ENCODE measurements at regions not wholly inside any gene's neighbourhood (a gene's known extent, or its start where the extent isn't known, plus 50 kb on each side); places are given as distances from the start of the nearest gene placed in this dataset.
"Not testable (repeated sequence)": the region's sequence is repeated elsewhere in the genome, so short reads cannot be mapped to it uniquely, and the experiment has no call there.

GRCh38 chr1:53398576-53399365 lies 60.4 kb upstream of the DMRTB1 start:
- no peak for DNase-seq (ENCODE audit: extremely low read depth, low read depth, low spot score)

DNA sequence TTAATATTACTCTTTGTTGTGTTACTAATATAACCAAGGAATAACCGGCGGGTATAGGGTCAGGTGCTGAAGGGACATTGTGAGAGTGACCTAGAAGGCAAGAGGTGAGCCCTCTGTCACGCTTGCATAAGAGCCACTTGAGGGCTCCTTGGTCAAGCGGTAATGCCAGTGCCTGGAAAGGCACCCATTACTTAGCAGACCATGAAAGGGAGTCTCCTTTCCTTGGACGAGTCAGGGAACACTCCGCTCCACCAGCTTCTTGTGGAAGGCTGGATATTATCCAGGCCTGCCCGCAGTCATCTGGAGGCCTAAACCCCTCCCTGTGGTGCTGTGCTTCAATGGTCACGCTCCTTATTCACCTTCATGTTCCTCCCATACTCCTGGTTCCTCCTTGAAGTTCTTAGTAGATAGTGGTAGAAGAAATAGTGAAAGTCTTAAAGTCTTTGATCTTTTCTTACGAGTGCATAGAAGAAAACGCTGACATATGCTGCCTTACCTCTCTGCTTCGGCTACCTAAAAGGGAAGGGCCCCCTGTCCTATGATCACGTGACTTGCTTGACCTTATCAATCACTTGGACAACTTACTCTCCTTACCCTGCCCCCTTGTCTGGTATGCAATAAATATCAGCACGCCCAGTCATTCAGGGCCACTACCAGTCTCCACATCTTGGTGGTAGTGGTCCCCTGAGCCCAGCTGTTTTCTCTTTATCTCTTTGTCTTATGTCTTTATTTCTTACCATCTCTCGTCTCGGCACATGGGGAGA lies 59.6 kb upstream of the DMRTB1 start:
- not testable (repeated sequence) for DNase-seq (ENCODE audit: extremely low read depth, low read depth, low spot score)

GRCh38 chr1:53400761-53401674 lies 58.2 kb upstream of the DMRTB1 start:
- no peak for DNase-seq (ENCODE audit: extremely low read depth, low read depth, low spot score)

DNA sequence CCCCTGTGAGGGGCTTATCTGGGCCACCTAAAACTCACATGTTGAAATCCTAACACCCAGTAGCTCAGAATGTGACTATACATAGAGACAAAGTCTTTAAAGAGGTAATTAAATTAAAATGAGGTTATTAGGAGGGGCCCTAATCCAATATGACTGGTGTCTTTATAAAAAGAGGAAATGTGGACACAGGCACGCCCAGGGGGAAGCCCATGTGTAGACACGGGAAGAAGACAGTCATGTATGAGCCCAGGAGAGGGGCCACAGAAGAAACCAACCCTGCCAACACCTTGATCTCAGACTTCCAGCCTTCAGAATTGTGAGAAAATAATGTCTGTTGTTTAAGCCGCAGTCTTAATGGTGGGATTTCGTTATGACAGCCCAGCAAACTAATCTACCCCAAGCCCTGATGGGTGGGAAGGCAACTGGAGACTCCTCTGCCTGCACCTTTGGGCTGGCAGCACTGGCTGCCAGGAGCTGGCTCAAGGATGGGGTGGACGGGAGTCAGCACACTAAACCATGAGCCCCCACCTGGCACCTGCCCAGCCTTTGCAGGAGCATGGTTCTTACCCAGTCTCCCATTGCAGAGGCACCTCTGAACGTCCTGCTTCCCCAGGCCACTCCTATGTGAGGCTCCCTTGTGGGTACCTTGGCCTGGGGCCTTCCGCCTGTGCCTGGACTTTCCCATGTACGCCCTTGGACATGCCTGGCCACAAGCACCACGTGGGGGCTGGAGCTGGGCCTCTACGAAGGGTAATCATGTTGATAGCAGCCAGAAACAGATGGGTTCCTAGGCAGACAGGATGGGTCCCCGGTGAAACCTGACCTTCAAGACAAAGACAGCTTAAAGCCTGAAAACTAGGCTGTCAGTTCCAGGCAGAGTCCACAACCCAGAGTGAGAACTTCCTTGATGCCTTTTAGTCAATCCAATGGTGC lies 57.1 kb upstream of the DMRTB1 start:
- DNase-seq (ENCODE audit: extremely low read depth, low read depth, low spot score) = no peak

- DNase-seq (ENCODE audit: extremely low read depth, low read depth, low spot score) = no peak
Observed at GRCh38 chr1:53402891-53403655, 56.1 kb upstream of the DMRTB1 start.

GRCh38 chr1:53405737-53406136 lies 53.5 kb upstream of the DMRTB1 start:
- DNase-seq (ENCODE audit: extremely low read depth, low read depth, low spot score) = no peak

- DNase-seq (ENCODE audit: extremely low read depth, low read depth, low spot score) = no peak
Observed at GRCh38 chr1:53406551-53407235, 52.5 kb upstream of the DMRTB1 start.

- DNase-seq (ENCODE audit: extremely low read depth, low read depth, low spot score) = no peak
Observed at GRCh38 chr1:53408013-53408754, 51.0 kb upstream of the DMRTB1 start.

- DNase-seq (ENCODE audit: extremely low read depth, low read depth, low spot score) = no peak
Observed at GRCh38 chr1:53408755-53409129, 50.5 kb upstream of the DMRTB1 start.

GRCh38 chr1:53409233-53409632 lies 50.0 kb upstream of the DMRTB1 start:
- no peak for DNase-seq (ENCODE audit: extremely low read depth, low read depth, low spot score)
